Cardiac muscle cell (in vitro differentiated cells and primary cell): ENCODE measurements at regions not wholly inside any gene's neighbourhood (a gene's known extent, or its start where the extent isn't known, plus 50 kb on each side); places are given as distances from the start of the nearest gene placed in this dataset.

Experiments
- DNase-seq, 2 donors: peaks; one replicate each; pipeline versions ENCODE4 v3.0.0 to v3.0.0-alpha.2; 2010 to 2017; ENCODE audit warnings: low read depth in 1 of 2, low spot score in 1 of 2
- H3K27ac ChIP-seq: fragments of 200-600 bp; sonication (generic); 2 replicates; pipeline ENCODE4 v1.5.1; 2016
- H3K27me3 ChIP-seq: fragments of 200-600 bp; sonication (generic); 2 replicates; pipeline ENCODE4 v1.6.0; 2016; ENCODE audit warnings: control low read depth
- H3K36me3 ChIP-seq: fragments of 200-600 bp; sonication (generic); 2 replicates; pipeline ENCODE4 v1.5.1; 2016; ENCODE audit warnings: control low read depth
- H3K4me1 ChIP-seq: fragments of 200-600 bp; sonication (generic); 2 replicates; pipeline ENCODE4 v1.8.1; 2017; ENCODE audit warnings: low read depth, mild to moderate bottlenecking, mixed run types
- H3K4me3 ChIP-seq: fragments of 200-600 bp; sonication (generic); 2 replicates; pipeline ENCODE4 v1.5.1; 2016; ENCODE audit warnings: mild to moderate bottlenecking
- H3K9me3 ChIP-seq: fragments of 200-600 bp; sonication (generic); 2 replicates; pipeline ENCODE4 v1.5.1; 2017; ENCODE audit warnings: low read depth, mild to moderate bottlenecking, control low read depth
- CTCF ChIP-seq: IDR thresholded peaks from 2 replicates; pipeline ENCODE4 v1.5.1; 2012; ENCODE audit warnings: low read depth, mild to moderate bottlenecking, low read length

DNA sequence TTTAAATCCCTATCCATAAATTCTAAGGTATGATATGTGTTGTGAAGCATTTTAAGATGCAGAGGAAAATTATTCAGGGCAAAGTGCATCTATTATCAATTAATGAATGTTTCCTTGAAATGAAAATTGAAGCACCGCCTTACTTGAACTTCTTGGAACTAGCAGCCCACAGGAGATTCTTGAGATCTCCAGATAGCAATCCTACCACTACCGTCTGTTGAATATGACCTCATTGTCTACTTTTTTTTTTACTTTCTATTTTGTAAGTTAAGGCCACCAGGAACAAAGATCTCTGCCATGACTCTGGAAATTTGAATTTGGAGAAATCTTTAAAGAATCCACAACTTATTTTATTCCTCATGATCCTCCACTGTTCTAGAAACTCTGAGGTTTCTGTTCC lies 808.7 kb downstream of the KCNA4 start:
- DNase-seq: peak in 1 of 2 donors; percentile 25
- Histone ChIP-seq H3K9me3 (no peaks in the 10 kb centered on the region), H3K4me1 (no peaks in the 10 kb centered on the region), H3K4me3 (no peak overlapping the region), H3K27ac (no peak overlapping the region), H3K36me3 (no peaks in the 10 kb centered on the region), H3K27me3 (no peaks in the 10 kb centered on the region)
- TF ChIP-seq CTCF: no peak

GRCh38 chr11:29200791-29201562 lies 815.9 kb downstream of the KCNA4 start:
- TF ChIP-seq CTCF: no peak
- Histone ChIP-seq H3K27ac (no peak overlapping the region), H3K27me3 (no peaks in the 10 kb centered on the region), H3K4me3 (no peak overlapping the region), H3K36me3 (no peaks in the 10 kb centered on the region), H3K4me1 (no peaks in the 10 kb centered on the region), H3K9me3 (no peaks in the 10 kb centered on the region)
- no peak for DNase-seq

DNA sequence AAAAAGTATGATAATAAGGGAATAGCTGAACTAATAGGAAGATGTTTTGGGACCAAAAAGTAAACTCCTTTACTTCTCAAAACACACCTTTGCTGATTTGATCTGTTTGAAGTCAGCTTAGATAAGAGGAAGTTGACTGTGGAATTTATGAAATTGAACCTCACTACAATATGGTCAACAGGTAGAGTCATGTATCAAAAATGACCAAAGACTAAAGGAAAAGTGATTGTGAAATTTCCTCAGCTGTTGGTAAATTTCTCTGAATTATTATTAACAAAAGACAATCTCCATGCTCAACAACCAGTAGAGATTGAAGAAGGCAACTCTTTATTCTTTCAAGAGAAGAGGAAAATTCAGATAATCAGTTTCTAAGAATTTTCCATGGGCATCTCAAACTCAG lies 826.5 kb downstream of the KCNA4 start:
- Histone ChIP-seq H3K27me3 (no peaks in the 10 kb centered on the region), H3K9me3 (no peaks in the 10 kb centered on the region), H3K36me3 (no peaks in the 10 kb centered on the region), H3K4me1 (no peaks in the 10 kb centered on the region), H3K27ac (no peak overlapping the region), H3K4me3 (no peak overlapping the region)
- TF ChIP-seq CTCF: no peak
- no peak for DNase-seq

- DNase-seq: no peak
- H3K27ac ChIP-seq: no peak overlapping the region
- TF ChIP-seq CTCF: no peak
- H3K4me1 ChIP-seq: no peaks in the 10 kb centered on the region
- H3K9me3 ChIP-seq: no peaks in the 10 kb centered on the region
- H3K4me3 ChIP-seq: no peak overlapping the region
- H3K36me3 ChIP-seq: no peaks in the 10 kb centered on the region
- H3K27me3 ChIP-seq: no peaks in the 10 kb centered on the region
Observed at GRCh38 chr11:29187215-29187614, 829.6 kb downstream of the KCNA4 start.

DNA sequence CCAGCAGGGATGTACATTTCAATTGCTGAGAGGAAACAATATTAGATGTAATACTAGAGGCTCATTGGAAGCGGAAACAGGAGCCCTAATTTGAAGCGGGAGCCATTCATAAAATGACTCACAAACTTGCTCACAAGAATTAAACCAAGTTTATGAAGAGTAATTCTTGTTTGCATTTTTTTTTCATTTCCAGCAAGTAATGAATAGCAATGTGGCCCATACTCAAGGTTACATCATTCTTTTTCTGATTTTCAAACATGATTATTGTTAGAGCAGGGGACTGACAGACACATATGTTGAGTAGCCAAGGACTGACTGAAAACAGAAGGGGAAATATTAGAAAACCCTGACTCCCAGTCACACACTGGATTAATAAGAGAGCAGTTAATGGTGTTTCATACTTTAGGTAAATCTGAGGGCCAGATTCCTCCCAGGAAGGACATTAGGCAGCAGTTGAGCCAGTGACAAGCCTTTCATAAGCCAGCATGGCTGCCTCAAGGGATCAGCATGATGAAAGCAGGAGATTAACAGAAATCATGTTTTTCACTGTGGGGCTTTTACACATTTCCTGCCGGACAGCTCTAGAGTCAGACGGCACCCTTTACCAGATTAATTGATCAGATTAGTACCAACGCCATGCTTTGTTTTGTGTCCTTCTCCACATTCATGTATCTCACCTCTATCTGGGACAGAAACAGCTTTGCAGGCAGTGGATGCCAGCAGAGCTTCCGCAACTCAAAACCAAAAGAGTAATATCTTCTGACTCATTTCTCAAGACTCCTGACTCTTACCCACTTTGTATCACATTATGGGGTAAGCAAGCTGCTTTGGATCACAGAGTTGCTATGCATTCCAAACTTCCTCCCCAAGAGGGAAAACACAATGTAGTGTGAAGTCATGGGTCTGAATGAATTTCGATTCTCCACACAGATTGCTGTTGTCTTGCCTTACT lies 831.6 kb downstream of the KCNA4 start:
- Histone ChIP-seq H3K27me3 (no peaks in the 10 kb centered on the region), H3K4me3 (no peak overlapping the region), H3K36me3 (no peaks in the 10 kb centered on the region), H3K9me3 (no peaks in the 10 kb centered on the region), H3K4me1 (no peaks in the 10 kb centered on the region), H3K27ac (no peak overlapping the region)
- peak in 1 of 2 donors; percentile 95 for DNase-seq
- no peak for TF ChIP-seq CTCF
